Neural cell (in vitro differentiated cells): ENCODE measurements at regions not wholly inside any gene's neighbourhood (a gene's known extent, or its start where the extent isn't known, plus 50 kb on each side); places are given as distances from the start of the nearest gene placed in this dataset.

Experiments used
- H2AFZ ChIP-seq: fragments of 200-600, 300-800 bp; sonication (generic), shearing (Covaris generic); 2 replicates; pipeline ENCODE4 v1.6.0; 2014; ENCODE audit warnings: low read depth, mild to moderate bottlenecking, antibody characterized with exemption, low read length, moderate library complexity
- H3F3A ChIP-seq: fragments of 200-600 bp; shearing (Covaris generic); 2 replicates; pipeline ENCODE4 v1.6.1; 2016; ENCODE audit warnings: mild to moderate bottlenecking, moderate library complexity, mixed read lengths, antibody characterized with exemption, low read length; ENCODE audit not compliant: insufficient read depth, poor library complexity, severe bottlenecking
- H3K27ac ChIP-seq: fragments of 200-600, 300-800 bp; sonication (generic), shearing (Covaris generic); 2 replicates; pipeline ENCODE4 v1.5.1; 2014; ENCODE audit warnings: mild to moderate bottlenecking, low read length, moderate library complexity
- H3K27me3 ChIP-seq: fragments of 300-800, 200-600 bp; sonication (generic), shearing (Covaris generic); 2 replicates; pipeline ENCODE4 v1.6.0; 2014; ENCODE audit warnings: mild to moderate bottlenecking, low read depth, low read length, moderate library complexity; ENCODE audit not compliant: insufficient read depth
- H3K36me3 ChIP-seq: fragments of 300-800, 200-600 bp; sonication (generic), shearing (Covaris generic); 2 replicates; pipeline ENCODE4 v1.5.1; 2014; ENCODE audit warnings: mild to moderate bottlenecking, antibody characterized with exemption, low read length, moderate library complexity; ENCODE audit not compliant: insufficient read depth
- H3K4me2 ChIP-seq: fragments of 300-800, 200-600 bp; sonication (generic), shearing (Covaris generic); 2 replicates; pipeline ENCODE4 v1.6.0; 2014; ENCODE audit warnings: mild to moderate bottlenecking, low read length
- H3K4me3 ChIP-seq: fragments of 300-800, 200-600 bp; sonication (generic), shearing (Covaris generic); 2 replicates; pipeline ENCODE4 v1.5.1; 2014; ENCODE audit warnings: mild to moderate bottlenecking, low read length, moderate library complexity
- H3K79me2 ChIP-seq: fragments of 200-600 bp; shearing (Covaris generic); replicated peaks from 2 replicates; pipeline ENCODE4 v1.6.0; 2014; ENCODE audit warnings: mild to moderate bottlenecking, low read length, moderate library complexity; ENCODE audit not compliant: insufficient read depth
- H3K9ac ChIP-seq: fragments of 300-800, 200-600 bp; sonication (generic), shearing (Covaris generic); 2 replicates; pipeline ENCODE4 v1.6.1; 2016; ENCODE audit warnings: mild to moderate bottlenecking, low read length, mixed read lengths
- H3K9me2 ChIP-seq: fragments of 200-600 bp; shearing (Covaris generic); 2 replicates; pipeline ENCODE4 v1.6.1; 2016; ENCODE audit warnings: mild to moderate bottlenecking, low read length, mixed read lengths; ENCODE audit not compliant: insufficient read depth
- H3K9me3 ChIP-seq: fragments of 200-600, 300-800 bp; sonication (generic), shearing (Covaris generic); 2 replicates; pipeline ENCODE4 v1.6.1; 2016; ENCODE audit warnings: mild to moderate bottlenecking, mixed run types, low read length, moderate library complexity, mixed read lengths
- H4K20me1 ChIP-seq: fragments of 200-600 bp; shearing (Covaris generic); 2 replicates; pipeline ENCODE4 v1.6.1; 2016; ENCODE audit warnings: mild to moderate bottlenecking, mixed run types; ENCODE audit not compliant: insufficient read depth
- CTCF ChIP-seq: fragments of 450-650 bp; IDR thresholded peaks from 2 replicates; pipeline ENCODE4 v1.5.1; 2014; ENCODE audit warnings: antibody characterized with exemption, mild to moderate bottlenecking, moderate library complexity; ENCODE audit not compliant: poor library complexity, severe bottlenecking
- EP300 ChIP-seq: fragments of 450-650 bp; conservative IDR thresholded peaks from 2 replicates; pipeline ENCODE4 v1.6.1; 2014; ENCODE audit warnings: antibody characterized with exemption, mild to moderate bottlenecking, moderate library complexity; ENCODE audit not compliant: poor library complexity, severe bottlenecking
- EZH2 ChIP-seq: fragments of 200-600, 300-800 bp; shearing (Covaris generic), sonication (generic); IDR thresholded peaks from 2 replicates; pipeline ENCODE4 v1.6.1; 2014; ENCODE audit warnings: antibody characterized with exemption, low read length, borderline replicate concordance, mild to moderate bottlenecking; ENCODE audit not compliant: insufficient read depth, poor library complexity, severe bottlenecking
- MXI1 ChIP-seq: fragments of 450-650 bp; conservative IDR thresholded peaks from 2 replicates; pipeline ENCODE4 v1.6.1; 2014; ENCODE audit warnings: antibody characterized with exemption, mild to moderate bottlenecking; ENCODE audit not compliant: poor library complexity, severe bottlenecking
- POLR2AphosphoS5 ChIP-seq: IDR thresholded peaks from 2 replicates; pipeline ENCODE4 v1.6.1; 2012
- RAD21 ChIP-seq: fragments of 450-650 bp; conservative IDR thresholded peaks from 2 replicates; pipeline ENCODE4 v1.6.1; 2014; ENCODE audit warnings: antibody characterized with exemption, mild to moderate bottlenecking, moderate library complexity
- REST ChIP-seq: IDR thresholded peaks from 2 replicates; pipeline ENCODE4 v1.6.1; 2012; ENCODE audit warnings: borderline replicate concordance
- SMC3 ChIP-seq: fragments of 450-650 bp; conservative IDR thresholded peaks from 2 replicates; pipeline ENCODE4 v1.6.1; 2014; ENCODE audit warnings: antibody characterized with exemption, mild to moderate bottlenecking, moderate library complexity; ENCODE audit not compliant: poor library complexity
- TAF1 ChIP-seq: IDR thresholded peaks from 2 replicates; pipeline ENCODE4 v1.6.1; 2012; ENCODE audit warnings: low read depth

DNA sequence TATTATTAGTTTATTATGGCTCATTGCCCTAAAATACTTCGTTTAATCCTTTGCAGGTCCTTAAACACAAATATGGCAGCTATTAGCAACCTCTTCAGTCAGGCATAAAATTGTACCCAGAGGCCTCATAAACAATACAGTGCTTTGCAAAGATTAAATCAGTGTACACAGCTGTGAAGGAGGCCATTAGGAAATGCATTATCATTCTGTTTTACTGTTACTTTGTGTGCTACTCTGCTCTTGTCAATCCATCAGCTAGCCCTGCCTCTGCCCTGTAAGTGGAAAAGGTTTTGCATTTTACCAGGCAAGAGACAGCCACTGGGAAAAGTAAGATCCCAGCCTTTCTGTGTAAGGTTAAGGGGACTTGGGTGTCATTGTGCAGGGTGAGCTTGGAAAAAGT lies 415.7 kb upstream of the DAB1 start:
- H3K27ac ChIP-seq: no peak overlapping the region
- H3K9me3 ChIP-seq: peaks cover 6% of the 10 kb centered on the region
- TF ChIP-seq TAF1 (no peak), RAD21 (no peak), MXI1 (no peak), EP300 (no peak), EZH2 (no peak), SMC3 (no peak), POLR2AphosphoS5 (no peak), CTCF (no peak), REST (no peak)
- no peak overlapping the region for H2AFZ ChIP-seq
- H3K4me2 ChIP-seq: no peak overlapping the region
- H3K4me3 ChIP-seq: no peak overlapping the region
- H3K27me3 ChIP-seq: no peaks in the 10 kb centered on the region
- H3K36me3 ChIP-seq: no peaks in the 10 kb centered on the region
- no peak overlapping the region for H3K9ac ChIP-seq
- no peaks in the 10 kb centered on the region for H3F3A ChIP-seq
- H3K9me2 ChIP-seq: no peaks in the 10 kb centered on the region
- H3K79me2 ChIP-seq: no peaks in the 10 kb centered on the region
- no peaks in the 10 kb centered on the region for H4K20me1 ChIP-seq

GRCh38 chr1:57839067-57839466 lies 415.2 kb upstream of the DAB1 start:
- Histone ChIP-seq H3K4me2 (no peak overlapping the region), H3K4me3 (no peak overlapping the region), H3K9ac (no peak overlapping the region), H3F3A (no peaks in the 10 kb centered on the region), H3K79me2 (no peaks in the 10 kb centered on the region), H3K27me3 (no peaks in the 10 kb centered on the region), H2AFZ (no peak overlapping the region), H4K20me1 (no peaks in the 10 kb centered on the region), H3K27ac (no peak overlapping the region), H3K9me2 (no peaks in the 10 kb centered on the region), H3K36me3 (no peaks in the 10 kb centered on the region), H3K9me3 (peaks cover 6% of the 10 kb centered on the region)
- no peak for TF ChIP-seq TAF1
- TF ChIP-seq SMC3: no peak
- no peak for TF ChIP-seq RAD21
- no peak for TF ChIP-seq EZH2
- no peak for TF ChIP-seq MXI1
- no peak for TF ChIP-seq REST
- TF ChIP-seq POLR2AphosphoS5: no peak
- TF ChIP-seq CTCF: no peak
- TF ChIP-seq EP300: no peak
